D721Med (cell line): ENCODE measurements at regions not wholly inside any gene's neighbourhood (a gene's known extent, or its start where the extent isn't known, plus 50 kb on each side); places are given as distances from the start of the nearest gene placed in this dataset.

Experiments
- DNase-seq: peaks from one replicate; pipeline ENCODE4 v3.0.0; 2011; ENCODE audit warnings: low spot score; ENCODE audit not compliant: insufficient read length
- FAIRE-seq: peaks from 2 replicates; lab custom pipeline; 2011; peaks lifted over from hg19 to GRCh38; lab: Jason Lieb, UNC
- TF ChIP-seq, protein P1 (sequence below): IDR thresholded peaks from 2 replicates; pipeline ENCODE4 v1.5.1; 2012; ENCODE audit warnings: mild to moderate bottlenecking, control low read depth; ENCODE audit not compliant: insufficient read depth; ENCODE audit errors: missing control alignments

DNA sequence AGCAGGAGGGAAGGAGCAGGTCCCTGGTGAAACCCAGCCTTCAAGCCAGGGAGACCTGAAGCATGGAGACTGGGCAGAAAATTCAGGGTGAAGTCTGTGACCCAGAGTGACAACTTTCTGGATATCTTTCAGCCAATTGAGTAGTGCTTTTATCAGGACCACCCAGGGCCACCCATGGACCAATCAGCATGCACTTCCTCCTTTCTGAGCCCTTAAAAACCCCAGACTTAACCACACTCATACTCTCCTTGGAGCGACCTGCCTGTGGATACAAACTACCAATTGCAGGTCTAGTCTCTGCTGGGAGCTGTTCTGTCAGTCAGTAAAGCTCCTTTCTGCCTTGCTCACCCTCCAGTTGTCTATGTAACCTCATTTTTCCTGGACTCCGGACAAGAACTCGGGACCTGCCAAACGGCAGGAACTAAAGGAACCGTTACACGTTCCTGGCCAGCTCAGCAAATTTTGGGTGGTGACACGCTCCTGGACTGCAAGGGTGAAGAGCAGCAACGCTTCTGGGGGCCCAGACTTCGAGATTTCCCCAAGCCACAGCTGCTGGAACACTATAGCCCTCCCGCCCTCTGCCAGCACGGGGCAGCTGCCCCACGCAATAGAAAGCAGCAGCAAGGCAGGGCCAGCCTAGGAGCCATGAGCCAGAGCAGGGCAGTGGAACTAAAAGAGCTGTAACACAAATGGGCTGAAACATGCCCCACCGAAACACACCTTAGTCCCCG is 1183.4 kb downstream of the AMY1C start:
- TF ChIP-seq, protein P1, sequence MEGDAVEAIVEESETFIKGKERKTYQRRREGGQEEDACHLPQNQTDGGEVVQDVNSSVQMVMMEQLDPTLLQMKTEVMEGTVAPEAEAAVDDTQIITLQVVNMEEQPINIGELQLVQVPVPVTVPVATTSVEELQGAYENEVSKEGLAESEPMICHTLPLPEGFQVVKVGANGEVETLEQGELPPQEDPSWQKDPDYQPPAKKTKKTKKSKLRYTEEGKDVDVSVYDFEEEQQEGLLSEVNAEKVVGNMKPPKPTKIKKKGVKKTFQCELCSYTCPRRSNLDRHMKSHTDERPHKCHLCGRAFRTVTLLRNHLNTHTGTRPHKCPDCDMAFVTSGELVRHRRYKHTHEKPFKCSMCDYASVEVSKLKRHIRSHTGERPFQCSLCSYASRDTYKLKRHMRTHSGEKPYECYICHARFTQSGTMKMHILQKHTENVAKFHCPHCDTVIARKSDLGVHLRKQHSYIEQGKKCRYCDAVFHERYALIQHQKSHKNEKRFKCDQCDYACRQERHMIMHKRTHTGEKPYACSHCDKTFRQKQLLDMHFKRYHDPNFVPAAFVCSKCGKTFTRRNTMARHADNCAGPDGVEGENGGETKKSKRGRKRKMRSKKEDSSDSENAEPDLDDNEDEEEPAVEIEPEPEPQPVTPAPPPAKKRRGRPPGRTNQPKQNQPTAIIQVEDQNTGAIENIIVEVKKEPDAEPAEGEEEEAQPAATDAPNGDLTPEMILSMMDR: no peak
- FAIRE-seq (no peak), DNase-seq (no peak)

DNA sequence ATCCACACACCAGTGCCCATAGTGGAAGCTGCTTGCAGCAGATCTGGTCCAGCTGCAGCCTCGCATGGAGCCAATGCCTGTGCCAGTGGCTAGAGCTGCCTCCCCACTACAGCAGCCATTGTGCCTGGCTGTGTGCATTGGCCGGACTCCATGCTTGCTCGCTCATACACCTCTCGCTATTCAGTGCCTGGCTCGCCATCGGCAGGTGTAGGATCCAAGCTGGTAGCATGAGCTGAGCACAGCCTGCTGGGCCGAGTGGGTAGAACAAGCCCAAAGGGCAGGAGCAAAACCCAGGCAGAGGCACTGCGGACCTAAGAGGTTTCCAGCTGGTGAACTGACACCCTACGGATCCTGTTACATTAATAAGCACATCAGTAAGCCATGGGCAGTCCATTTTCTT is 1184.1 kb downstream of the AMY1C start:
- FAIRE-seq (no peak), DNase-seq (no peak)
- TF ChIP-seq, protein P1: no peak

DNA sequence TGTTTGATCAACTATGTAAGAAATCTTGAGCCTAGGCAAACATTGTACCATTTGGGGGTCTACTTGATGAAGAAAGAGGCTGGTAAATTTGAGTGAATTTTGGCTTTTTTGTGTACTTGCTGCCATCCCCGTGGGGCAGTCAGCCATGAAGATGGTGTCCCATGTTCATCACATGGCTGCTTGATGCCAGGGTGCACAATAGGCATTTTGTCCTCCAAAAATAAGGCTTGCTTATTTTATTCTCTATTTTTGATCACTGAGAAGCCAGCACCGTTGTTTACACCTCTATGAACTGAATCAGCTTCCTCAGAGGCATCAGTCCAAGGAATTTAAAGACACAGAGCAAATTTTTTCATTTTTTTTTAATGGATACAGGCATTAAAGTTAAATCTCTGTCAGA is 1195.7 kb downstream of the AMY1C start:
- FAIRE-seq: no peak

DNA sequence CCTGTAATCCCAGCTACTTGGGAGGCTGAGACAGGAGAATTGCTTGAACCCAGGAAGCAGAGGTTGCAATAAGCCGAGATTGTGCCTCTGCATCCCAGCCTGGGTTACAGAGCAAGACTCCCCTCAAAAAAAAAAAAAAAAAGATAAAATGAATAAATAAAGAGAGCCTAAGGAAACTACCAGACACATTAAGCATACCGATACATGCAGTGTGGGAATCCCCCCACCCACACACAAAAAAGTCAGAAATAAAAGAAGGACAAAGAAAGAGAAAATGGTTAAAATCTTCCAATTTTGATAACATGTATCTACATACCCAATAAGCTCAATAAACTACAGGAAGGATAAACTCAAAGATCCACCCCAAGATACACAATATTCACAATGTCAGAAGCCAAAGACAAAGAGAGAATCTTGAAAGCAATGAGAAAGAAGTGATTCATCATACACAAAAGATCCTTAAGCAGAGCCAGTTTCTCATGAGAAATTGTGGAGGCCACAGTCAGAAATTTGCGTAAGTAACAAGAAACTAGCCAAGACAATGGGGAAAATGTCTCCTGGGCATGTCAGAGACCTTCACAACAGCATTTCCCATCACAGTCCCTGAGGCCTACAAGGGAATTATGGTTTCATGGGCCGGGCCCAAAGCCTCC is 1197.0 kb downstream of the AMY1C start:
- TF ChIP-seq, protein P1: no peak
- no peak for DNase-seq
- no peak for FAIRE-seq

More for the DNA sequence above, 1195.7 kb downstream of the AMY1C start:
- DNase-seq: no peak
- TF ChIP-seq, protein P1: no peak

DNA sequence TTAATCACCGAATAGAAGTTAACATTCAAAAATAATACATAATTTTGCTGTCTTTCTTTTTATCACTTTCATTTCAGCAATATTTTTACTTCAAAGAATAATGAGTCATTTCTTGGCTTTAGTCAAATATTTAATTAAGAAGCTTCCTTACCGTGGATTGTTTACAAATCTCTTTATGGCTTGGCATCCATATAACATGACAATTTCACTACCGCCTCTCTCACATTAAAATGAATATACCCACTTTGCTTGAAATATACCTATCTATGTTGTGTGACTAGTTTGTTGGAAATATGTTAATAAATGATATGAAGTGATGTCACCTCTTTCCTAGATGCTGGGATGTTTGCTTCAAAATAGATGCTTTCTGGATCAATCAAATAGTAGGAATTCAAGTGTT is 1203.9 kb downstream of the AMY1C start:
- TF ChIP-seq, protein P1: no peak
- DNase-seq: no peak
- no peak for FAIRE-seq

DNA sequence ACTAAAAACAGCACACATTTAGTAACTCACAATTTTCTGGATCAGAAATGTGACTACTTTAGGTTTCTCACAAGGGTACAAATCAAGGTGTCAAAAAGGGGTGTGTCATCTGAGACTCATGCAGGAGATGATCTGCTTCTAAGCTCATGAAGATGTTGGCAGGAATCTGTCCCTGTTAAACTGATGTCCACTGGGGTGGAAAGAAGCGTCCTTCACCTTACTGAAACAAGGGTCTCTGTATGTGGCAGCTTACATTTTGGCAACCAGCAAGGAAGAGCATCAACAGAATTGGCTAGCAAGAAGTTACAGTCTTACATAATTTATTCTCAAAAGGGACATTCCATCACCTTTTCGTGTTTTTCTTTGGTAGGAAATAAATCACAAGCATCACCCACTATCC is 1223.8 kb downstream of the AMY1C start:
- DNase-seq: no peak
- FAIRE-seq: no peak
- TF ChIP-seq, protein P1: no peak

DNA sequence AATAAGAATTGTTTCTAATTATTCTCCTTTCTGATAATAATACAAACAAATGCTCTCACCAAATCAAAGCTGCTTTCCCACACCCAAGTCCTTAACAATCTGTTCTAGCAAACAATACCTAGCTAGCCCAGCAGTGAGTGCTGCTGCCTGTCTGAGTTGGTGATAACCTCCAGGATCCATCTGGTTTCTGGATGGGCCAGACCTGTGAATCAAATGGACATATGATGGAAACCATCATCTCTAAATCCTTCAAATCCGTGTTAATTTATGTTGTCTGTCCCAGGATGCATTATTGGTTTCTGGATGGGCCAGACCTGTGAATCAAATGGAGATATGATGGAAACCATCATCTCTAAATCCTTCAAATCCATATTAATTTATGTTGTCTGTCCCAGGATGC is 1230.0 kb downstream of the AMY1C start:
- DNase-seq: no peak
- no peak for FAIRE-seq
- TF ChIP-seq, protein P1: no peak
